ENCODE measurements at regions not wholly inside any gene's neighbourhood (a gene's known extent, or its start where the extent isn't known, plus 50 kb on each side); places are given as distances from the start of the nearest gene placed in this dataset.

GRCh38 chr4:18556402-18556801, 534.8 kb upstream of the LCORL start:
- TF ChIP-seq CTCF (IDR thresholded peaks at IDR 0.05 in 4 of 5, conservative IDR thresholded peaks at IDR 0.05 in 1 of 5) (no peak), POLR2A (IDR thresholded peaks at IDR 0.05) (no peak)

All from gastrocnemius medialis (tissue), 4 donors.